ENCODE measurements at regions not wholly inside any gene's neighbourhood (a gene's known extent, or its start where the extent isn't known, plus 50 kb on each side); places are given as distances from the start of the nearest gene placed in this dataset.

DNA sequence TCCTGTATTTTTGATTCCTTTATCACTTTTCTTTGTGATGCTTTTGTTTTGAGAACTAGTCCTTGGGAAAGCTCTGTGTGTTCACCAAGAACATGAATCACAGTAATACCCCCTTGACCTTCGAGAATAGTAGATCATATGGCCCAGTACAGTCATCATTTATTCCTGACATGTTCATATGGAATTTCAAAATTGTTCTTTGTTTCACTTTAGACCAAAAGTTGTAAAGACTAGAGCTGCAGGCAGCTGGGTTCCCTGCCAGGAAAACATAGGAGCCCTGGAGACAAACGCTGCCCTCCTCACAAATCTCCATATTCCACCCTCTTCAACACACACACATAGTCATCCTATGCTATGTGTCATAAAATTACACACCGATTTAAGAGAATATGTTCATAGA, 621.2 kb upstream of the EYS start:
- ChIA-PET SMC1A (ENCODE audit: uncharacterized antibody, unreplicated experiment) (no interaction called here), CTCF (no interaction called here), POLR2A (no interaction called here), RAD21 (ENCODE audit: unreplicated experiment) (no interaction called here)
- ATAC-seq (no peak), FAIRE-seq (no peak), DNase-seq (ENCODE audit: low read depth, low spot score) (no peak)
- Histone ChIP-seq H4K20me1 (ENCODE audit: control insufficient read depth, insufficient read depth) (no peaks in the 10 kb centered on the region), H3K9ac (ENCODE audit: control insufficient read depth, insufficient read depth, low read length) (no peak overlapping the region), H3K27me3 (replicated peaks in 1 of 2; ENCODE audit: control insufficient read depth in 2 of 2, insufficient read depth in 2 of 2, low read length in 1 of 2) (no peaks in the 10 kb centered on the region), H3K27ac (ENCODE audit: control insufficient read depth, insufficient read depth) (no peak overlapping the region), H3K9me3 (replicated peaks; ENCODE audit: control insufficient read depth, insufficient read depth, low read length) (no peaks in the 10 kb centered on the region), H3K4me1 (ENCODE audit: control insufficient read depth, insufficient read depth, low read length) (no peaks in the 10 kb centered on the region), H3K4me3 (no peak overlapping the region), H3K36me3 (ENCODE audit: control insufficient read depth in 2 of 2, insufficient read depth in 2 of 2, low read length in 1 of 2) (no peaks in the 10 kb centered on the region), H2AFZ (ENCODE audit: control insufficient read depth, low read depth, low read length) (no peak overlapping the region), H3K79me2 (ENCODE audit: control insufficient read depth, insufficient read depth, low read length) (no peaks in the 10 kb centered on the region), H3K4me2 (ENCODE audit: control insufficient read depth, insufficient read depth) (no peak overlapping the region)
- intact Hi-C loops (cut with micrococcal nuclease; ENCODE audit: unreplicated experiment) (no loop called here), in situ Hi-C loops (cut with MboI) (no loop called here)
- 21% methylated on average over 3 of the region's 3 CpGs for WGBS (ENCODE audit: insufficient coverage, insufficient replicate concordance, low lambda C conversion rate, missing lambda C conversion rate)
- no TSS peak for BruUV-seq (replicated peaks)
- TF ChIP-seq, protein P1, sequence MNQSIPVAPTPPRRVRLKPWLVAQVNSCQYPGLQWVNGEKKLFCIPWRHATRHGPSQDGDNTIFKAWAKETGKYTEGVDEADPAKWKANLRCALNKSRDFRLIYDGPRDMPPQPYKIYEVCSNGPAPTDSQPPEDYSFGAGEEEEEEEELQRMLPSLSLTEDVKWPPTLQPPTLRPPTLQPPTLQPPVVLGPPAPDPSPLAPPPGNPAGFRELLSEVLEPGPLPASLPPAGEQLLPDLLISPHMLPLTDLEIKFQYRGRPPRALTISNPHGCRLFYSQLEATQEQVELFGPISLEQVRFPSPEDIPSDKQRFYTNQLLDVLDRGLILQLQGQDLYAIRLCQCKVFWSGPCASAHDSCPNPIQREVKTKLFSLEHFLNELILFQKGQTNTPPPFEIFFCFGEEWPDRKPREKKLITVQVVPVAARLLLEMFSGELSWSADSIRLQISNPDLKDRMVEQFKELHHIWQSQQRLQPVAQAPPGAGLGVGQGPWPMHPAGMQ (IDR thresholded peaks at IDR 0.05; ENCODE audit: borderline replicate concordance) = no peak
- TF ChIP-seq CREB1 (IDR thresholded peaks at IDR 0.05; ENCODE audit: low read depth) (no peak), NR2F1 (conservative IDR thresholded peaks at IDR 0.05) (no peak), ZNF384 (IDR thresholded peaks at IDR 0.05; ENCODE audit: borderline replicate concordance, low read depth, low read length) (no peak), NFIC (IDR thresholded peaks at IDR 0.05; ENCODE audit: low read depth, low read length) (no peak), ZZZ3 (IDR thresholded peaks at IDR 0.05; ENCODE audit: control insufficient read depth, insufficient read length, low read depth) (no peak), HDAC6 (IDR thresholded peaks at IDR 0.05; ENCODE audit: unreplicated experiment) (no peak), CREM (IDR thresholded peaks at IDR 0.05; ENCODE audit: low read depth) (no peak), RB1 (IDR thresholded peaks at IDR 0.05; ENCODE audit: borderline replicate concordance) (no peak), BCL11A (IDR thresholded peaks at IDR 0.05; ENCODE audit: low read depth, low read length) (no peak)
- TF ChIP-seq, protein P2, sequence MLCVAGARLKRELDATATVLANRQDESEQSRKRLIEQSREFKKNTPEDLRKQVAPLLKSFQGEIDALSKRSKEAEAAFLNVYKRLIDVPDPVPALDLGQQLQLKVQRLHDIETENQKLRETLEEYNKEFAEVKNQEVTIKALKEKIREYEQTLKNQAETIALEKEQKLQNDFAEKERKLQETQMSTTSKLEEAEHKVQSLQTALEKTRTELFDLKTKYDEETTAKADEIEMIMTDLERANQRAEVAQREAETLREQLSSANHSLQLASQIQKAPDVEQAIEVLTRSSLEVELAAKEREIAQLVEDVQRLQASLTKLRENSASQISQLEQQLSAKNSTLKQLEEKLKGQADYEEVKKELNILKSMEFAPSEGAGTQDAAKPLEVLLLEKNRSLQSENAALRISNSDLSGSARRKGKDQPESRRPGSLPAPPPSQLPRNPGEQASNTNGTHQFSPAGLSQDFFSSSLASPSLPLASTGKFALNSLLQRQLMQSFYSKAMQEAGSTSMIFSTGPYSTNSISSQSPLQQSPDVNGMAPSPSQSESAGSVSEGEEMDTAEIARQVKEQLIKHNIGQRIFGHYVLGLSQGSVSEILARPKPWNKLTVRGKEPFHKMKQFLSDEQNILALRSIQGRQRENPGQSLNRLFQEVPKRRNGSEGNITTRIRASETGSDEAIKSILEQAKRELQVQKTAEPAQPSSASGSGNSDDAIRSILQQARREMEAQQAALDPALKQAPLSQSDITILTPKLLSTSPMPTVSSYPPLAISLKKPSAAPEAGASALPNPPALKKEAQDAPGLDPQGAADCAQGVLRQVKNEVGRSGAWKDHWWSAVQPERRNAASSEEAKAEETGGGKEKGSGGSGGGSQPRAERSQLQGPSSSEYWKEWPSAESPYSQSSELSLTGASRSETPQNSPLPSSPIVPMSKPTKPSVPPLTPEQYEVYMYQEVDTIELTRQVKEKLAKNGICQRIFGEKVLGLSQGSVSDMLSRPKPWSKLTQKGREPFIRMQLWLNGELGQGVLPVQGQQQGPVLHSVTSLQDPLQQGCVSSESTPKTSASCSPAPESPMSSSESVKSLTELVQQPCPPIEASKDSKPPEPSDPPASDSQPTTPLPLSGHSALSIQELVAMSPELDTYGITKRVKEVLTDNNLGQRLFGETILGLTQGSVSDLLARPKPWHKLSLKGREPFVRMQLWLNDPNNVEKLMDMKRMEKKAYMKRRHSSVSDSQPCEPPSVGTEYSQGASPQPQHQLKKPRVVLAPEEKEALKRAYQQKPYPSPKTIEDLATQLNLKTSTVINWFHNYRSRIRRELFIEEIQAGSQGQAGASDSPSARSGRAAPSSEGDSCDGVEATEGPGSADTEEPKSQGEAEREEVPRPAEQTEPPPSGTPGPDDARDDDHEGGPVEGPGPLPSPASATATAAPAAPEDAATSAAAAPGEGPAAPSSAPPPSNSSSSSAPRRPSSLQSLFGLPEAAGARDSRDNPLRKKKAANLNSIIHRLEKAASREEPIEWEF (IDR thresholded peaks at IDR 0.05; ENCODE audit: insufficient replicate concordance, low read depth, low read length) = no peak
- TF ChIP-seq, protein P3, sequence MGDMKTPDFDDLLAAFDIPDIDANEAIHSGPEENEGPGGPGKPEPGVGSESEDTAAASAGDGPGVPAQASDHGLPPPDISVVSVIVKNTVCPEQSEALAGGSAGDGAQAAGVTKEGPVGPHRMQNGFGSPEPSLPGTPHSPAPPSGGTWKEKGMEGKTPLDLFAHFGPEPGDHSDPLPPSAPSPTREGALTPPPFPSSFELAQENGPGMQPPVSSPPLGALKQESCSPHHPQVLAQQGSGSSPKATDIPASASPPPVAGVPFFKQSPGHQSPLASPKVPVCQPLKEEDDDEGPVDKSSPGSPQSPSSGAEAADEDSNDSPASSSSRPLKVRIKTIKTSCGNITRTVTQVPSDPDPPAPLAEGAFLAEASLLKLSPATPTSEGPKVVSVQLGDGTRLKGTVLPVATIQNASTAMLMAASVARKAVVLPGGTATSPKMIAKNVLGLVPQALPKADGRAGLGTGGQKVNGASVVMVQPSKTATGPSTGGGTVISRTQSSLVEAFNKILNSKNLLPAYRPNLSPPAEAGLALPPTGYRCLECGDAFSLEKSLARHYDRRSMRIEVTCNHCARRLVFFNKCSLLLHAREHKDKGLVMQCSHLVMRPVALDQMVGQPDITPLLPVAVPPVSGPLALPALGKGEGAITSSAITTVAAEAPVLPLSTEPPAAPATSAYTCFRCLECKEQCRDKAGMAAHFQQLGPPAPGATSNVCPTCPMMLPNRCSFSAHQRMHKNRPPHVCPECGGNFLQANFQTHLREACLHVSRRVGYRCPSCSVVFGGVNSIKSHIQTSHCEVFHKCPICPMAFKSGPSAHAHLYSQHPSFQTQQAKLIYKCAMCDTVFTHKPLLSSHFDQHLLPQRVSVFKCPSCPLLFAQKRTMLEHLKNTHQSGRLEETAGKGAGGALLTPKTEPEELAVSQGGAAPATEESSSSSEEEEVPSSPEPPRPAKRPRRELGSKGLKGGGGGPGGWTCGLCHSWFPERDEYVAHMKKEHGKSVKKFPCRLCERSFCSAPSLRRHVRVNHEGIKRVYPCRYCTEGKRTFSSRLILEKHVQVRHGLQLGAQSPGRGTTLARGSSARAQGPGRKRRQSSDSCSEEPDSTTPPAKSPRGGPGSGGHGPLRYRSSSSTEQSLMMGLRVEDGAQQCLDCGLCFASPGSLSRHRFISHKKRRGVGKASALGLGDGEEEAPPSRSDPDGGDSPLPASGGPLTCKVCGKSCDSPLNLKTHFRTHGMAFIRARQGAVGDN (IDR thresholded peaks at IDR 0.05) = no peak
- TF ChIP-seq, protein P4, sequence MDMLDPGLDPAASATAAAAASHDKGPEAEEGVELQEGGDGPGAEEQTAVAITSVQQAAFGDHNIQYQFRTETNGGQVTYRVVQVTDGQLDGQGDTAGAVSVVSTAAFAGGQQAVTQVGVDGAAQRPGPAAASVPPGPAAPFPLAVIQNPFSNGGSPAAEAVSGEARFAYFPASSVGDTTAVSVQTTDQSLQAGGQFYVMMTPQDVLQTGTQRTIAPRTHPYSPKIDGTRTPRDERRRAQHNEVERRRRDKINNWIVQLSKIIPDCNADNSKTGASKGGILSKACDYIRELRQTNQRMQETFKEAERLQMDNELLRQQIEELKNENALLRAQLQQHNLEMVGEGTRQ (IDR thresholded peaks at IDR 0.05; ENCODE audit: borderline replicate concordance, low read depth, low read length) = no peak
